Upper lobe of left lung (tissue), 6 donors: ENCODE measurements at regions not wholly inside any gene's neighbourhood (a gene's known extent, or its start where the extent isn't known, plus 50 kb on each side); places are given as distances from the start of the nearest gene placed in this dataset.
A peak's percentile ranks its signal among the peaks of the same experiment; 100 is the strongest.
"Not testable (repeated sequence)": the region's sequence is repeated elsewhere in the genome, so short reads cannot be mapped to it uniquely, and the experiment has no call there.

Experiments
- ATAC-seq, 2 donors: fragments of 200-7000 bp; cut with Tn5 transposase; one replicate each; pipeline ENCODE4 v1.9.1; 2022; ENCODE audit warnings: mild to moderate bottlenecking in 2 of 2, moderate library complexity in 2 of 2; ENCODE audit not compliant: low FRiP score in 2 of 2
- DNase-seq, 2 donors: peaks; one replicate each; pipeline ENCODE4 v3.0.0-alpha.2; 2019 to 2020
- H3K27ac ChIP-seq, 4 donors: fragments of 200-600 bp; sonication (generic); one replicate each; pipeline ENCODE4 v1.5.1; 2016 to 2019
- H3K27me3 ChIP-seq, 4 donors: fragments of 200-600 bp; sonication (generic); one replicate each; pipeline ENCODE4 v1.5.1; 2017 to 2019
- H3K36me3 ChIP-seq, 4 donors: fragments of 200-600 bp; sonication (generic); one replicate each; pipeline ENCODE4 v1.5.1; 2016 to 2019
- H3K4me1 ChIP-seq, 4 donors: fragments of 200-600 bp; sonication (generic); one replicate each; pipeline ENCODE4 v1.5.1; 2018 to 2019
- H3K4me3 ChIP-seq, 4 donors: fragments of 200-600 bp; sonication (generic); one replicate each; pipeline ENCODE4 v1.5.1; 2017 to 2019; ENCODE audit warnings: mild to moderate bottlenecking in 2 of 4, moderate library complexity in 1 of 4
- H3K9me3 ChIP-seq, 4 donors: fragments of 200-600 bp; sonication (generic); one replicate each; pipeline ENCODE4 v1.5.1; 2018 to 2019
- EP300 ChIP-seq, 4 donors: sonication (generic); formaldehyde crosslinking; IDR thresholded peaks; one replicate each; pipeline ENCODE4 v1.5.1; 2017; ENCODE audit warnings: antibody characterized with exemption in 4 of 4, control low read depth in 2 of 4
- POLR2A ChIP-seq, 4 donors: fragments of 450-650 bp; IDR thresholded peaks; one replicate each; pipeline ENCODE4 v1.5.1; 2016 to 2017; ENCODE audit warnings: antibody characterized with exemption in 4 of 4, mild to moderate bottlenecking in 2 of 4
- POLR2AphosphoS5 ChIP-seq, 2 donors: sonication (generic); formaldehyde crosslinking; IDR thresholded peaks; one replicate each; pipeline ENCODE4 v1.5.1; 2017; ENCODE audit warnings: antibody characterized with exemption in 2 of 2
- WGBS, 2 donors: methylation state at CpG; one replicate each; pipeline ENCODE4 v1.1.5; 2017 to 2018; 5-methylcytosine and 5-hydroxymethylcytosine counted together
- TF ChIP-seq, protein P1 (sequence below), 6 experiments: fragments of 450-650 bp in 4 of 6; fragments of 200-600 bp in 2 of 6; sonication (generic) in 2 of 6; IDR thresholded peaks; one replicate each; pipeline ENCODE4 v1.5.1; 2016 to 2019; ENCODE audit warnings: antibody characterized with exemption in 6 of 6
- donor health status: DM: no; HTN: no; CAD: no; lungs with moderate emphysema.
- donor health status: DM: no; HTN: yes; CAD: no; lungs with severe emphysema.

DNA sequence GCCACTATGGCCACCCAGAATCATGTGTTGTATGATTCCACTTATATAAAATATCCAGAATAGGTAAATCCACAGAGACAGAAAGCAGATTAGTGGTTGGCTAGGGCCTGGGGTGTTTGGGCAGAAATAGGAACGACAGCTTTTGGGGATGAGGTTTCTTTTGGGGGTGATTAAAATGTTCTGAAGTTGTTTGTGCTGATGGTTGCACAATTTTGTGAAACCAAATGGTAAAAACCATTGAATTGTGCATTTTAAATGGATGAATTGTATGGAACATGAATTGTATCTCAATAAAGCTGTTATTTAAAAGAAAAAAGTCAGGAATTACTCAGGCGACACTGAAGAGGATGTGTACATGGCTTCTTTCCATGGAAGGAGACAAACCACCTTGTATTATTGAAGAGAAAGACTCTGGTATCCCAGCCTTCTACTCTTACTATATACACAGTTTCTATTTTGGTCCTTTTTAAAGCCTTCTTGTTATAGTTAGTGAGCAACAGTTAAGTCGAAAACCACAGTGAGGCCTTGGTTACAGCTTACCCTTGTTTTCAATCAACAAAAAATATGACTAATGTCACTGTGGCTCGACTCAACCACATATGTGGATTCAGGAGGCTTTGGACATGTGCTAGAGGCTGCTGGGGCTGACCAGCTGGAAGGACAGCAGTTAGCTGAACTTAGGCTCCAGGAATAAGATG is 57.1 kb upstream of the KMT2E start:
- Histone ChIP-seq H3K4me1 (peaks cover 18 to 57% (median 27%) of the 10 kb centered on the region in 4 donors), H3K4me3 (no peak overlapping the region), H3K27ac (peak overlapping the region; percentile 9 to 58 (median 36)), H3K9me3 (no peaks in the 10 kb centered on the region), H3K27me3 (no peaks in the 10 kb centered on the region), H3K36me3 (no peaks in the 10 kb centered on the region)
- no peak for DNase-seq
- peak in 1 of 2 donors; percentile 26 for ATAC-seq
- no peak for TF ChIP-seq POLR2AphosphoS5 (IDR thresholded peaks at IDR 0.05)
- TF ChIP-seq, protein P1, sequence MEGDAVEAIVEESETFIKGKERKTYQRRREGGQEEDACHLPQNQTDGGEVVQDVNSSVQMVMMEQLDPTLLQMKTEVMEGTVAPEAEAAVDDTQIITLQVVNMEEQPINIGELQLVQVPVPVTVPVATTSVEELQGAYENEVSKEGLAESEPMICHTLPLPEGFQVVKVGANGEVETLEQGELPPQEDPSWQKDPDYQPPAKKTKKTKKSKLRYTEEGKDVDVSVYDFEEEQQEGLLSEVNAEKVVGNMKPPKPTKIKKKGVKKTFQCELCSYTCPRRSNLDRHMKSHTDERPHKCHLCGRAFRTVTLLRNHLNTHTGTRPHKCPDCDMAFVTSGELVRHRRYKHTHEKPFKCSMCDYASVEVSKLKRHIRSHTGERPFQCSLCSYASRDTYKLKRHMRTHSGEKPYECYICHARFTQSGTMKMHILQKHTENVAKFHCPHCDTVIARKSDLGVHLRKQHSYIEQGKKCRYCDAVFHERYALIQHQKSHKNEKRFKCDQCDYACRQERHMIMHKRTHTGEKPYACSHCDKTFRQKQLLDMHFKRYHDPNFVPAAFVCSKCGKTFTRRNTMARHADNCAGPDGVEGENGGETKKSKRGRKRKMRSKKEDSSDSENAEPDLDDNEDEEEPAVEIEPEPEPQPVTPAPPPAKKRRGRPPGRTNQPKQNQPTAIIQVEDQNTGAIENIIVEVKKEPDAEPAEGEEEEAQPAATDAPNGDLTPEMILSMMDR (IDR thresholded peaks at IDR 0.05) = no peak
- TF ChIP-seq EP300 (IDR thresholded peaks at IDR 0.05) = no peak
- no peak for TF ChIP-seq POLR2A (IDR thresholded peaks at IDR 0.05)
- WGBS, 2 donors = 55 to 58% methylated on average over 4 of the region's 4 CpGs

DNA sequence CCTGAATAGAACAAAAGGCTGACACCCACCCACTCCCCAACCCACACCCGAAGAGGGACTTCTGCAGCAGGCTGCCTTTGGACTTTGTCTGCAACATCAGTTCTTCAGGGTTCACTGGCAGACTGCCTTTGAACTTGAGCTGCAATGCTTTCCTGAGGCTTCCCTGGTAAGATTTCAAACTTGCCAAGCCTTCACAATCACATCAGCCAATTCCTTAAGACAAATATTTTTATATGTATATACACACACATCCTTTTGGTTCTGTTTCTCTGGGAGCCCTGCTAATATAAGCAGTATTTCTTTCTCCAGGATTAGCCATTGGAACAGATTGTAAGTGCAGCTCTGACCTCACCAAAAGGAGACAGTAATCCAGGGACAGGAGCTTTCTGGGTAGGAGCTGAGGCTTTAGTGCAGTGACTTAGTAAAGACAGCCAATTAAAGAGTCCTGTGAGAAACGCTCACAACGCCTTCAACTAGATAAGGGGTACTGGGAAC is 55.6 kb upstream of the KMT2E start:
- H3K9me3 ChIP-seq = no peaks in the 10 kb centered on the region
- H3K4me3 ChIP-seq = no peak overlapping the region
- H3K36me3 ChIP-seq = no peaks in the 10 kb centered on the region
- DNase-seq = no peak
- TF ChIP-seq POLR2A (IDR thresholded peaks at IDR 0.05) (no peak), POLR2AphosphoS5 (IDR thresholded peaks at IDR 0.05) (no peak), EP300 (IDR thresholded peaks at IDR 0.05) (no peak)
- TF ChIP-seq, protein P1 (IDR thresholded peaks at IDR 0.05) = no peak
- peak overlapping the region in 2 of 4 donors; percentile 1 to 73 for H3K27ac ChIP-seq
- no peak for ATAC-seq
- H3K27me3 ChIP-seq = no peaks in the 10 kb centered on the region
- 44 to 59% methylated on average over 3 of the region's 3 CpGs for WGBS, 2 donors
- peaks cover 18 to 73% (median 38%) of the 10 kb centered on the region in 4 donors for H3K4me1 ChIP-seq

DNA sequence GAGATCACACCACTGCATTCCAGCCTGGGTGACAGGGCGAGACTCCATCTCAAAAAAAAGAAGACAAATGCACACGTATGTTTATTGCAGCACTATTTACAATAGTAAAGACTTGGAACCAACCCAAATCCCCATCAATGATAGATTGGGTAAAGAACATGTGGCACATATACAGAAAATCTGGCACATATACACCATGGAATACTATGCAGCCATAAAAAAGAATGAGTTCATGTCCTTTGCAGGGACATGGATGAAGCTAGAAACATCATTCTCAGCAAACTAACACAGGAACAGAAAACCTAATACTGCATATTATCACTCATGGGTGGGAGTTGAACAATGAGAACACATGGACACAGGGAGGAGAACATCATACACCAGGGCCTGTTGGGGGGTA is 54.5 kb upstream of the KMT2E start:
- not testable (repeated sequence) for H3K27ac ChIP-seq, H3K27me3 ChIP-seq, H3K4me3 ChIP-seq, ATAC-seq, H3K36me3 ChIP-seq, DNase-seq, H3K9me3 ChIP-seq
- WGBS, 2 donors = 33 to 59% methylated on average over 2 of the region's 2 CpGs
- peaks cover 18 to 79% (median 47%) of the 10 kb centered on the region in 4 donors for H3K4me1 ChIP-seq

DNA sequence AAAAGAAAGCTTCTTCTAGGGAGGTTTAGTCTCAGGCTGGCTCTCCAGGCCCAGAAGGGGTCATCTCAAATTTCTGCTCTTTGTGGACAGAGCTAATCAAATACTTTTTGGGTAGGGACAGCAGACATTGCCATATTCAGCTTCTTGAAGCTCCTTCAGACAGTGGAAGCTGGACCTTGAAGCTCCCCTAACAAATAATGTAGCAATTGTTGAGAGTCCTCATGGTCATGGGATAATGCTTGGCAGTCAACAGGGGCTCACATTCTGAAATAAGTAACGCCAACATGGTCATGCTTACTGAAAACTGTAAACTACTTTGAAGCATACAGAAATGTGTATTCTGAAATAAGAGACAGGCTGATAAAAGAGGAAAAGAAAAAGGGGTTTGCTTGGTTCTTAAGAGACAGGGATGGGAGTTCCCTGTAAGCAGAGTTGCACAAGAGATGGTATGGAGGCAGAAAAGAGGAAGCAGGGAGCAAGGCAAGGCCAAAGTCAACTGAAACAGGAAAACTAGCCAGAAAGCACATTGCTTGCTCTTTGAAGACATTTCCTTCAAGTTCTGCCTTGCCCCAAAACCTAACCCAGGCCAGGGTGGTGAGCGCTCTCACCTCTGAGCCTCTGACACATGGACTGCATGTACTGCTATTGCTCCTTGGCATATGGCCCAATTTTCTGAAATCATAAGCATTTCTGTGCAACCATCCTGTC is 53.1 kb upstream of the KMT2E start:
- WGBS, 2 donors = 45 to 48% methylated on average over 2 of the region's 2 CpGs
- Histone ChIP-seq H3K27ac (peak overlapping the region; percentile 54 to 76 (median 72)), H3K27me3 (no peaks in the 10 kb centered on the region), H3K4me1 (peaks cover 14 to 69% (median 45%) of the 10 kb centered on the region in 4 donors), H3K36me3 (no peaks in the 10 kb centered on the region), H3K9me3 (no peaks in the 10 kb centered on the region), H3K4me3 (no peak overlapping the region)
- DNase-seq = peak in 1 of 2 donors; percentile 71
- ATAC-seq = peak; percentile 69 to 87
- TF ChIP-seq POLR2AphosphoS5 (IDR thresholded peaks at IDR 0.05) (peak; percentile 8 to 67), EP300 (IDR thresholded peaks at IDR 0.05) (peak in 1 of 4 donors; percentile 26)
- TF ChIP-seq, protein P1 (IDR thresholded peaks at IDR 0.05) = no peak

DNA sequence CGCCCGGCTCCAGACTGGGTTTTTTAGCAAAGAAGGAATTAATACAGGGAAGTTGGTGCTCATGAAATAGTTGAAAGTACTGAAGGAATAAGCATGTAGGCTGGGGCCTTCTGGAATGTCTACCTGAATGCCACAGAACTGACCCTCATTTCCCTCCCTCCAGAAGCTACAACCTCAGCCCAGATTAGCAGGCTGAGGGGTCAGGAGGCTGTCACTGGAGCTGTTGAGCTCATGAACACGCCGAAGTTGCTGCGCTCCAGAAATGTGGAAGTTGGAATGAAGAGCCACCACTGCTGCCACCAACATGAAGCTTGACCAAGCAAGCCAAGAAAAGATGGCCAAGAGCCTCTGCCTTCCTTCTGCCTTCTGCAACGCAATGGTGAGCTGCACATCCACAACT is 52.2 kb upstream of the KMT2E start:
- Histone ChIP-seq H3K4me1 (peaks cover 13 to 62% (median 42%) of the 10 kb centered on the region in 4 donors), H3K27me3 (no peaks in the 10 kb centered on the region), H3K36me3 (no peaks in the 10 kb centered on the region), H3K27ac (peak overlapping the region; percentile 54 to 76 (median 72)), H3K9me3 (no peaks in the 10 kb centered on the region), H3K4me3 (no peak overlapping the region)
- peak in 1 of 2 donors; percentile 28 for DNase-seq
- TF ChIP-seq, protein P1 (IDR thresholded peaks at IDR 0.05) = no peak
- TF ChIP-seq POLR2AphosphoS5 (IDR thresholded peaks at IDR 0.05) (no peak), POLR2A (IDR thresholded peaks at IDR 0.05) (no peak)
- 77 to 96% methylated on average over 4 to 6 of the region's 6 CpGs for WGBS, 2 donors
- no peak for ATAC-seq
